ENCODE measurements at regions not wholly inside any gene's neighbourhood (a gene's known extent, or its start where the extent isn't known, plus 50 kb on each side); places are given as distances from the start of the nearest gene placed in this dataset.

GRCh38 chr2:88813612-88814011 is 122.1 kb downstream of the RPIA start:
- TF ChIP-seq ZNF274 (IDR thresholded peaks at IDR 0.05; ENCODE audit: low read depth, low read length) (no peak), SUZ12 (IDR thresholded peaks at IDR 0.05; ENCODE audit: extremely low read depth, insufficient read depth, insufficient read length) (no peak), YY1 (IDR thresholded peaks at IDR 0.05; ENCODE audit: insufficient read depth, insufficient read length) (no peak)

All from NT2/D1 (cell line).